NCI-H510A treated with DMSO at 0.1 percent for 48 hours (cell line): ENCODE measurements at regions not wholly inside any gene's neighbourhood (a gene's known extent, or its start where the extent isn't known, plus 50 kb on each side); places are given as distances from the start of the nearest gene placed in this dataset.

ENCODE experiments used
- DNase-seq: peaks from one replicate; lab custom pipeline; 2025; lab: John Stamatoyannopoulos, UW

- DNase-seq = no peak
These were observed 183.2 kb downstream of the NDFIP2 start for GRCh38 chr13:79663977-79664636.

- DNase-seq = no peak
These were observed 182.5 kb downstream of the NDFIP2 start for GRCh38 chr13:79663435-79663834.

- no peak for DNase-seq
These were observed 181.9 kb downstream of the NDFIP2 start for GRCh38 chr13:79662882-79663281.

- no peak for DNase-seq
These were observed 179.4 kb downstream of the NDFIP2 start for GRCh38 chr13:79660361-79660760.

- no peak for DNase-seq
These were observed 178.2 kb downstream of the NDFIP2 start for GRCh38 chr13:79659121-79659521.

GRCh38 chr13:79658333-79658975 lies 177.5 kb downstream of the NDFIP2 start:
- DNase-seq = no peak

- DNase-seq = no peak
These were observed 174.6 kb downstream of the NDFIP2 start for GRCh38 chr13:79655509-79655908.

GRCh38 chr13:79654520-79654919 lies 173.6 kb downstream of the NDFIP2 start:
- no peak for DNase-seq

GRCh38 chr13:79650688-79651087 lies 169.7 kb downstream of the NDFIP2 start:
- no peak for DNase-seq

- no peak for DNase-seq
These were observed 167.2 kb downstream of the NDFIP2 start for GRCh38 chr13:79648191-79648590.

- no peak for DNase-seq
These were observed 166.6 kb downstream of the NDFIP2 start for GRCh38 chr13:79647533-79647932.

DNA sequence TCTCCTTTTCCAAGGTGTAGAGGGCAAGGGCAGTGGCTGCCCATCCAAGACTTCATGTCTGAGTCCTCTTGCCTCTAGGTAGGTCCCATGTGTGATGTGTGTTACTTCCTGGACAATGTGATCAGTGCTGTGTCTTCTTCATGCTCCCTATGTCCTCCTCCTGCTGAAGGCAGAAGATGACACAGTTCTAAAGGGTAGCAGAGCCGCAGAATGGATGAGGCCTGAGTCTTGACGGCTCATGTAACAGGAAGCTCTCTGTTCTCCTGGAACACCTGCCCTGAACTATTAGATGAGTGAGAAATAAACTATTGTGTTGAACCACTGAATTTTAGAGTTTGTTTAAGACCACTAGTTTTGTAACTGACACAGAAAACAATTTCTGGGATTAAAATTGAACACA lies 165.9 kb downstream of the NDFIP2 start:
- no peak for DNase-seq

- DNase-seq = no peak
These were observed 164.6 kb downstream of the NDFIP2 start for GRCh38 chr13:79645569-79645968.

DNA sequence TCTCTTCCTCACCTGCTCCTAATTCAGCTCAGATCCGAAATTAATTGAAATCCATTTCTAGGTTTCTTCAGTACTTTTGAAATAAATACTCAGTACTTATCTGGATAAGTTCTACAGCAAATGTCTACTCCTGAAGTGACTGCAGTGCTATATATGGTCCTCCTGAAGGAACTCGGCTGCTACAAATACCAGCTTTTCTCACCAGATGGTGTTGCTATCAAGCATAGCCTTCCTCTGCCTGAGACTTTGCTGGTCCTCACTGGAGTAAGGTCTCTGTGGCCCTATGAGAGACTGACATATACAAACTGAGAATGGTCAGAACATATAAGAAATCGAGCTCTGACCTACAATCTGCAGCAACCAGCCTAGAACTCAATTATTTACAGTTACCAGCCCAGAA lies 161.6 kb downstream of the NDFIP2 start:
- no peak for DNase-seq

GRCh38 chr13:79637133-79637763 lies 156.3 kb downstream of the NDFIP2 start:
- DNase-seq = no peak

- DNase-seq = no peak
These were observed 150.2 kb downstream of the NDFIP2 start for GRCh38 chr13:79631051-79631659.

- no peak for DNase-seq
These were observed 147.5 kb downstream of the NDFIP2 start for GRCh38 chr13:79628463-79628862.

GRCh38 chr13:79626924-79627323 lies 146.0 kb downstream of the NDFIP2 start:
- DNase-seq = no peak

- no peak for DNase-seq
These were observed 144.6 kb downstream of the NDFIP2 start for GRCh38 chr13:79625517-79625916.

- no peak for DNase-seq
These were observed 140.9 kb downstream of the NDFIP2 start for GRCh38 chr13:79621902-79622301.

DNA sequence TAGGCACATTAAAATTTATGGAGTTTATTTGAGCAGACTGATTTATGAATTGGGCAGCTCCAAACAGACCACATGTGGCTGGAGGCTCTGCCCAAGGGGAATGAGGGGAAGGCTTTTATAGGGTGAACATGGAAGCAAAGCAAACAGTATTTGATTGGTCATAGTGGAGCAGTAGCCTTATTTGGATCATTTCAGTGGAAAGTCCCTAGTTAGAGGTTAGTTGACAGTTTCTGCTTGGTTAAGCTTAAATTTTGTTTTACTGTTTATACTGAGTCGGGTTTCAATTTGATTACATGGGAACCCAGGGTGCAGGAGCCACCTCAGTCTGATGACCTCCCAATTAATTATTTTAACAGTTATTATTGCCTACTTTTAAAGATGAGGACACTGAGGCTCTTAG lies 140.5 kb downstream of the NDFIP2 start:
- DNase-seq = no peak

DNA sequence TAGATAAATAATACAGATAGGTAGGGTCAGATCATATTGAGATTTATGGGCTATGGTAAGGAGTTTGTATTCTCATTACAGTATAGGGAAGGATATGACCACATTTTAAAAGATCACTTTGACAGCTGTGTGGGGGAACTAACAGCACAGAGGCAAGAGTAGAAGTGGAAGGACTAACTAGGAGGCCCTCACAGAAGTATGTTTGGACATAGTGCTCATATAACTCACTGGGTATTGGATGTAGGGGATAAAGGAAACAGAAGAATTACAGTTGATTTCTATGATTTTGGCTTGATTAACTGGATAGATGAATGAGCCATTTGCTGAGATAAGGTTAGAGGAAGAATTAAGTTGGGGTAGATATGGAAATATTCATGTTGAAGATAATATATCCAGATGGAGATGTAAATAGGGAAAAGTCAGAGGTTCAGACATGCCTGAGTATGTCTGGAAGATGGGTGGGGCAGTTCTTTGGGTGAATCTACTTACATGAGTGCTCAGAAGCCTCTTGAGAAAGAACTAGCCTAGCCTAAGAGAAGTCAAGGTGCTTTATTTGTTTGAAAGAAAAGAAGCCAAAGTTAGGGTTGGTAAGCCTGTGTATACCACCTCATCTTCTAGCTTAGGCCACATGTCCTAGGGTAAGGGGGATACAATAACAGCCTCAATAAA lies 133.4 kb downstream of the NDFIP2 start:
- no peak for DNase-seq

GRCh38 chr13:79612604-79613003 lies 131.6 kb downstream of the NDFIP2 start:
- no peak for DNase-seq
